ENCODE measurements at regions not wholly inside any gene's neighbourhood (a gene's known extent, or its start where the extent isn't known, plus 50 kb on each side); places are given as distances from the start of the nearest gene placed in this dataset.

DNA sequence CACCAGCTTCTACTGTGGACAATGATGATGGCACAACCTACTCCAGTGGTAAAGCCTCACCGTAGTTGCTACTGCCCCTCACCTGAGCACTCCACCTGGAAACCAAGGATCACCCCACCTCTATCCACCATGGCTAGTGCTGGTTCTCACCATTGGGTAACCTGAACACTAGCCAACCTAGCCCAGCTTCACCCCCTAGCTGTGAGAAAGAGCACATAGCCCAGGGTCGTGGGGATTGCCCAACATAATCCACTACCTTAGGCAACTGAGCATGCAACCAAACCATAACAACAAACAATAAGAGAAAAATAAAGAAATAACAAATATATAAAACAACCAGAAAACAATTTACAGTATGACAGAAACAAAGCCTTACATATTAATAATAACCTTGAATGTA, 560.1 kb downstream of the DIAPH3 start:
- no peak for DNase-seq

GRCh38 chr13:59607172-59607571, 556.6 kb downstream of the DIAPH3 start:
- DNase-seq = no peak

DNA sequence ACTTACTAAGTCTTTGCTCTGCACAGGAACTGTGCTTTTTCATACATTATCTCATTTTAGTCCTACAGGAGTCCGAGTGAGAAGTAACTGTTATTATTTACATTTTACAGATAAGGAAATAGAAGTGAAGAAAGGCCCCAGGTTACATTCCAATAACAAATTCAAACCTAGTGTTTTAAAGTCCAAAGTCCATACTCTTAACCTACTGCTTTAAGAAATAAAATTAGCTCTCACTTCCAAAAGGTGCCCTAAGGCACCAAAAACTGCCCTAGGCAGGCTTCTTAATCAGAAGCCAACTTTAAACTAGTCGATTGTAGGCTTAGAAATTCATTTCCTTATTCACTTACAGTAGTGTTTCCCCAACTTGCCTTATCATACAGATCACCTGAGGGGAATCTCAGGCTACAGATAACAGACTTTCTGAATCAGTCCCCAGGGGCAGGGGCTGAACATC, 555.9 kb downstream of the DIAPH3 start:
- DNase-seq = no peak

- no peak for DNase-seq
Observed at GRCh38 chr13:59609421-59609820, 554.3 kb downstream of the DIAPH3 start.
